H1 (cell line): ENCODE measurements at regions not wholly inside any gene's neighbourhood (a gene's known extent, or its start where the extent isn't known, plus 50 kb on each side); places are given as distances from the start of the nearest gene placed in this dataset.

Experiments used
- CTCF ChIA-PET: fragments of 300-600 bp; sonication (Branson Sonifier 250); formaldehyde crosslinking; loops from one replicate; lab custom pipeline; 2021; ENCODE audit not compliant: partially characterized antibody; lab: Charles Lee
- POLR2A ChIA-PET: fragments of 300-600 bp; sonication (Branson Sonifier 250); formaldehyde crosslinking; loops from one replicate; lab custom pipeline; 2021; ENCODE audit warnings: inconsistent platforms; ENCODE audit not compliant: partially characterized antibody; lab: Charles Lee
- DNase-seq, 2 experiments: peaks; one replicate each; pipeline versions ENCODE4 v3.0.0 to v3.0.0-alpha.2; 2010 to 2022; ENCODE audit warnings: low spot score in 2 of 2, low read depth in 1 of 2, mixed read lengths in 1 of 2
- FAIRE-seq: peaks from 2 replicates; lab custom pipeline; 2011; peaks lifted over from hg19 to GRCh38; lab: Jason Lieb, UNC
- H2AFZ ChIP-seq: 2 replicates; pipeline ENCODE4 v1.8.1; 2012; ENCODE audit warnings: low read length, inconsistent platforms
- H2AK5ac ChIP-seq: 2 replicates; pipeline ENCODE4 v1.6.1; 2013; ENCODE audit warnings: low read depth, low read length
- H2BK120ac ChIP-seq: replicated peaks from 2 replicates; pipeline ENCODE3; 2013; ENCODE audit warnings: low read depth, low read length, inconsistent platforms
- H2BK12ac ChIP-seq: 2 replicates; pipeline ENCODE4 v1.6.1; 2013; ENCODE audit warnings: low read depth, low read length
- H2BK15ac ChIP-seq: 2 replicates; pipeline ENCODE4 v1.6.1; 2013; ENCODE audit warnings: low read length
- H2BK20ac ChIP-seq: 2 replicates; pipeline ENCODE4 v1.6.1; 2013; ENCODE audit warnings: low read length
- H2BK5ac ChIP-seq: 2 replicates; pipeline ENCODE4 v1.6.1; 2013; ENCODE audit warnings: low read depth, low read length
- H3K14ac ChIP-seq: 2 replicates; pipeline ENCODE4 v1.6.1; 2013; ENCODE audit warnings: inconsistent platforms; ENCODE audit not compliant: insufficient read length
- H3K18ac ChIP-seq: 2 replicates; pipeline ENCODE4 v1.6.1; 2013; ENCODE audit warnings: low read length; ENCODE audit errors: extremely low read depth
- H3K23ac ChIP-seq: 2 replicates; pipeline ENCODE4 v1.6.1; 2013; ENCODE audit warnings: inconsistent platforms; ENCODE audit not compliant: insufficient read length
- H3K23me2 ChIP-seq: 2 replicates; pipeline ENCODE4 v1.6.1; 2013; ENCODE audit warnings: low read depth, low read length
- H3K27ac ChIP-seq: 2 replicates; pipeline ENCODE4 v1.6.1; 2011; ENCODE audit warnings: low read depth, low read length, inconsistent platforms
- H3K27me3 ChIP-seq, 4 experiments: replicated peaks in 1 of 4; 1 replicate in 1 of 4; 2 replicates in 3 of 4; pipeline versions ENCODE4 v1.6.1 to v1.8.1; 2011 to 2013; ENCODE audit warnings: low read length in 3 of 4, mild to moderate bottlenecking in 3 of 4, inconsistent platforms in 2 of 4, mixed read lengths in 2 of 4, moderate library complexity in 1 of 4; ENCODE audit not compliant: control insufficient read depth in 3 of 4, insufficient read depth in 3 of 4; ENCODE audit errors: extremely low read depth in 1 of 4
- H3K36me3 ChIP-seq, 4 experiments: 2 replicates each; pipeline versions ENCODE4 v1.6.1 to v1.8.1; 2011 to 2013; ENCODE audit warnings: mild to moderate bottlenecking in 4 of 4, low read length in 3 of 4, moderate library complexity in 2 of 4, control low read depth in 1 of 4, inconsistent platforms in 1 of 4; ENCODE audit not compliant: insufficient read depth in 4 of 4, control insufficient read depth in 2 of 4
- H3K4ac ChIP-seq: replicated peaks from 2 replicates; pipeline ENCODE3; 2013; ENCODE audit warnings: low read length, low read depth, mixed read lengths, inconsistent platforms; ENCODE audit not compliant: insufficient read length
- H3K4me1 ChIP-seq, 4 experiments: replicated peaks in 1 of 4; 1 replicate in 1 of 4; 2 replicates in 3 of 4; pipeline versions ENCODE4 v1.6.1 to v1.8.1; 2011 to 2013; ENCODE audit warnings: low read length in 3 of 4, inconsistent platforms in 2 of 4, mixed read lengths in 1 of 4; ENCODE audit not compliant: insufficient read depth in 4 of 4, control insufficient read depth in 3 of 4
- H3K4me2 ChIP-seq, 2 experiments: 2 replicates each; pipeline versions ENCODE4 v1.6.1 to v1.8.1; 2011 to 2013; ENCODE audit warnings: low read depth in 2 of 2, low read length in 2 of 2, control low read depth in 1 of 2, inconsistent platforms in 1 of 2, mild to moderate bottlenecking in 1 of 2; ENCODE audit not compliant: insufficient read depth in 1 of 2
- H3K4me3 ChIP-seq, 4 experiments: fragments of 200-600, 300-600 bp in 1 of 4; sonication (generic), shearing (Covaris generic), sonication (Bioruptor Twin) in 1 of 4; 2 replicates each; pipeline versions ENCODE4 v1.5.1 to v1.8.1; 2011 to 2016; ENCODE audit warnings: low read length in 4 of 4, low read depth in 3 of 4, control low read depth in 2 of 4, inconsistent platforms in 2 of 4, mild to moderate bottlenecking in 2 of 4, mixed read lengths in 1 of 4, moderate library complexity in 1 of 4; ENCODE audit not compliant: insufficient read depth in 2 of 4; ENCODE audit errors: extremely low read depth in 1 of 4
- H3K56ac ChIP-seq: replicated peaks from 2 replicates; pipeline ENCODE3; 2013; ENCODE audit warnings: low read depth, mild to moderate bottlenecking, mixed read lengths, low read length, inconsistent platforms; ENCODE audit not compliant: insufficient read length
- H3K79me1 ChIP-seq: 2 replicates; pipeline ENCODE4 v1.6.1; 2013; ENCODE audit warnings: low read depth, low read length, control low read depth
- H3K79me2 ChIP-seq, 2 experiments: 2 replicates each; pipeline versions ENCODE4 v1.6.1 to v1.8.1; 2012 to 2013; ENCODE audit warnings: low read length in 2 of 2, mild to moderate bottlenecking in 2 of 2, inconsistent platforms in 1 of 2; ENCODE audit not compliant: insufficient read depth in 2 of 2, control insufficient read depth in 1 of 2
- H3K9ac ChIP-seq, 4 experiments: replicated peaks in 1 of 4; 1 replicate in 1 of 4; 2 replicates in 3 of 4; pipeline versions ENCODE4 v1.6.1 to v1.8.1; 2011 to 2013; ENCODE audit warnings: low read depth in 3 of 4, low read length in 3 of 4, control low read depth in 2 of 4, mild to moderate bottlenecking in 2 of 4, moderate library complexity in 2 of 4, inconsistent platforms in 1 of 4; ENCODE audit errors: extremely low read depth in 1 of 4
- H3K9me3 ChIP-seq, 2 experiments: 2 replicates each; pipeline versions ENCODE4 v1.6.1 to v1.8.1; 2012 to 2013; ENCODE audit warnings: mild to moderate bottlenecking in 2 of 2, moderate library complexity in 2 of 2, control low read depth in 1 of 2, inconsistent platforms in 1 of 2, low read depth in 1 of 2, low read length in 1 of 2, mixed read lengths in 1 of 2; ENCODE audit not compliant: insufficient read depth in 2 of 2
- H4K20me1 ChIP-seq, 2 experiments: replicated peaks in 1 of 2; 2 replicates each; pipeline versions ENCODE3 to v1.8.1; 2011 to 2013; ENCODE audit warnings: inconsistent platforms in 2 of 2, low read length in 2 of 2, mild to moderate bottlenecking in 1 of 2; ENCODE audit not compliant: insufficient read depth in 2 of 2, control insufficient read depth in 1 of 2
- H4K5ac ChIP-seq: 2 replicates; pipeline ENCODE4 v1.6.1; 2013; ENCODE audit warnings: low read length, low read depth, mixed read lengths, inconsistent platforms; ENCODE audit not compliant: insufficient read length
- H4K8ac ChIP-seq: 2 replicates; pipeline ENCODE4 v1.8.0; 2013; ENCODE audit warnings: mild to moderate bottlenecking, moderate library complexity, low read length, inconsistent platforms; ENCODE audit not compliant: insufficient read depth; ENCODE audit errors: extremely low read depth
- H4K91ac ChIP-seq: replicated peaks from 2 replicates; pipeline ENCODE3; 2013; ENCODE audit warnings: low read length, mixed read lengths, inconsistent platforms; ENCODE audit not compliant: insufficient read length
- ASH2L ChIP-seq: fragments of 200-600, 300-600 bp; sonication (generic); IDR thresholded peaks from one replicate; pipeline ENCODE4 v1.7.1; 2017; ENCODE audit warnings: low read length
- ATF3 ChIP-seq: IDR thresholded peaks from 2 replicates; pipeline ENCODE4 v1.6.1; 2011; ENCODE audit warnings: low read depth, mild to moderate bottlenecking, low read length; ENCODE audit not compliant: insufficient read depth

GRCh38 chr7:118452128-118452527 lies 227.6 kb downstream of the ANKRD7 start:
- no peak overlapping the region for H4K91ac ChIP-seq
- H3K27ac ChIP-seq: no peak overlapping the region
- H2AK5ac ChIP-seq: no peak overlapping the region
- H3K9me3 ChIP-seq: no peaks in the 10 kb centered on the region
- H3K23ac ChIP-seq: no peak overlapping the region
- H2BK20ac ChIP-seq: no peak overlapping the region
- CTCF ChIA-PET: no interaction called here
- H3K4ac ChIP-seq: no peak overlapping the region
- no peak for FAIRE-seq
- no peak overlapping the region for H3K56ac ChIP-seq
- no peak overlapping the region for H3K18ac ChIP-seq
- no peak overlapping the region for H4K8ac ChIP-seq
- no peak for TF ChIP-seq ASH2L
- TF ChIP-seq ATF3: no peak
- TF ChIP-seq, all 59 proteins: peak for 0
- Histone ChIP-seq H2BK120ac (no peak overlapping the region), H3K14ac (no peak overlapping the region), H4K5ac (no peak overlapping the region), H3K36me3 (no peaks in the 10 kb centered on the region), H3K27me3 (no peaks in the 10 kb centered on the region), H2AFZ (no peak overlapping the region), H3K9ac (no peak overlapping the region), H2BK15ac (no peak overlapping the region), H3K23me2 (no peaks in the 10 kb centered on the region), H3K4me3 (no peak overlapping the region), H3K4me1 (no peaks in the 10 kb centered on the region), H3K79me1 (no peaks in the 10 kb centered on the region), H4K20me1 (no peaks in the 10 kb centered on the region), H3K79me2 (no peaks in the 10 kb centered on the region), H3K4me2 (no peak overlapping the region), H2BK12ac (no peak overlapping the region), H2BK5ac (no peak overlapping the region)
- POLR2A ChIA-PET: no interaction called here
- DNase-seq: no peak
